ENCODE measurements at regions not wholly inside any gene's neighbourhood (a gene's known extent, or its start where the extent isn't known, plus 50 kb on each side); places are given as distances from the start of the nearest gene placed in this dataset.

DNA sequence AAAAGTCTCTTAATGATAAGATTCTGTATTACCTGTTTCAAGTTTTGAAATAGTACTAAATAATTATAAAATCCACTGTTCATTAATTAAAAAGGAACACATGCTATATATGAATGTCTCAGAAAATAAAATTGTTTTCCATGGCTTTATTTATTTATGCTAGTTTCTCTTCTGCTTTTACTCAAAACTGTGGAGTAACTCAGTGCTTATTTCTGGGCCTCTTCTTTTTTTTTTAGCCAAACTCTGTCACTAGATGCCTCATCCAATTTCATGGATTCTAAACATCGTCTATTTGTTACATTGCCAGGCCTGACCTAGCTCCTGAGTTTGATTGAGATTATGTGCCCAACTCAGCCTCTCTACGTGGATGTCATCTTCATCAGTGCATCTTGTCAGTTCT, 1509.7 kb downstream of the MAT2B start:
- TF ChIP-seq, protein P1, sequence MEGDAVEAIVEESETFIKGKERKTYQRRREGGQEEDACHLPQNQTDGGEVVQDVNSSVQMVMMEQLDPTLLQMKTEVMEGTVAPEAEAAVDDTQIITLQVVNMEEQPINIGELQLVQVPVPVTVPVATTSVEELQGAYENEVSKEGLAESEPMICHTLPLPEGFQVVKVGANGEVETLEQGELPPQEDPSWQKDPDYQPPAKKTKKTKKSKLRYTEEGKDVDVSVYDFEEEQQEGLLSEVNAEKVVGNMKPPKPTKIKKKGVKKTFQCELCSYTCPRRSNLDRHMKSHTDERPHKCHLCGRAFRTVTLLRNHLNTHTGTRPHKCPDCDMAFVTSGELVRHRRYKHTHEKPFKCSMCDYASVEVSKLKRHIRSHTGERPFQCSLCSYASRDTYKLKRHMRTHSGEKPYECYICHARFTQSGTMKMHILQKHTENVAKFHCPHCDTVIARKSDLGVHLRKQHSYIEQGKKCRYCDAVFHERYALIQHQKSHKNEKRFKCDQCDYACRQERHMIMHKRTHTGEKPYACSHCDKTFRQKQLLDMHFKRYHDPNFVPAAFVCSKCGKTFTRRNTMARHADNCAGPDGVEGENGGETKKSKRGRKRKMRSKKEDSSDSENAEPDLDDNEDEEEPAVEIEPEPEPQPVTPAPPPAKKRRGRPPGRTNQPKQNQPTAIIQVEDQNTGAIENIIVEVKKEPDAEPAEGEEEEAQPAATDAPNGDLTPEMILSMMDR (IDR thresholded peaks at IDR 0.05), result no peak
- TF ChIP-seq POLR2A (IDR thresholded peaks at IDR 0.05), result no peak
